NT2/D1 (cell line): ENCODE measurements at regions not wholly inside any gene's neighbourhood (a gene's known extent, or its start where the extent isn't known, plus 50 kb on each side); places are given as distances from the start of the nearest gene placed in this dataset.

Experiments
- SUZ12 ChIP-seq: IDR thresholded peaks from 2 replicates; pipeline ENCODE4 v1.6.1; 2011; ENCODE audit not compliant: insufficient read length, insufficient read depth; ENCODE audit errors: extremely low read depth
- YY1 ChIP-seq: IDR thresholded peaks from 2 replicates; pipeline ENCODE4 v1.6.1; 2011; ENCODE audit not compliant: insufficient read length, insufficient read depth
- ZNF274 ChIP-seq: IDR thresholded peaks from 2 replicates; pipeline ENCODE4 v1.6.1; 2011; ENCODE audit warnings: mild to moderate bottlenecking, low read depth, low read length

DNA sequence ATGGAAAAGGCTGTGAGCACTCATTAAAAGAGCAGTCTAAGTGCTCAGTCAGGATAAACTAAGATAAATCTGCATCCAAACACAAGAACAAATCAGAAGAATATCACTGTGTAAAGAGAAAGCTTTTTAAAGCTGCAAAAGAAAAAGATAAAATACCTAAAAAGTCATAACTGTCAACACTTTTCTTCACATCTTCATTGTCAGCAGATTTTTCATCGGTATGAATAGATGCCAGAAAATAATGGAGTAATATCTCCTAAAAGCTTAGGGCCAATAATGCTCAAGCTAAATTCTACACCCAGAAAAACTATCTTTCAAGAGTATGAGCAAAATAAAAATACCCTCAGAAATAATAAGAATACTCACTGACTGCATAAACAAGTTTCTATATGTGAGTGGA lies 54.0 kb upstream of the PALMD start:
- no peak for TF ChIP-seq YY1
- TF ChIP-seq SUZ12, result no peak
- TF ChIP-seq ZNF274, result no peak
